Stimulated activated CD4-positive, alpha-beta T cell treated with anti-CD3 and anti-CD28 coated beads, Interleukin-12 subunit alpha, Interleukin-12 subunit beta, amount 100 ng/mL, for 4 hours (primary cell): ENCODE measurements at regions not wholly inside any gene's neighbourhood (a gene's known extent, or its start where the extent isn't known, plus 50 kb on each side); places are given as distances from the start of the nearest gene placed in this dataset.

ENCODE experiments used
- DNase-seq: peaks from one replicate; pipeline ENCODE4 v3.0.0-alpha.2; 2020

DNA sequence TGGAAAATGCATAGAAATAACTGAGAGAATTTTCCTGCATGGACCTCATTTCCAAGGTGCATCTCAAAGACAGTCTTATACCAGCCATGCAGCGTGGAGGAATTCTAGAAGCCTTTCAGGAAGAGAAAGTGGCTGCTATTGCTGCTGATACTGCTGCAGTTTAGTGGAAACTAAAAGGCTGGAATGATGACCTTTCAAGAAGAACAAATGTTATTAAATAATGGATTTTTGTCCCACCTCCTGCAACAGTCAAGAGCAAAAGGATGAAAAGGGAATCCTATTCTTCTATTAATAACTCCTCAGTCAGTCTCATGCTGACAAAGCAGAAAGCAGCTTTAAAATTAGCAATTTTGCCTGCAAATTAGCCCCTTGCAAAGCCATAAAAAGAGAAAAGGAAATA is 68.2 kb upstream of the C1orf87 start:
- DNase-seq: no peak

DNA sequence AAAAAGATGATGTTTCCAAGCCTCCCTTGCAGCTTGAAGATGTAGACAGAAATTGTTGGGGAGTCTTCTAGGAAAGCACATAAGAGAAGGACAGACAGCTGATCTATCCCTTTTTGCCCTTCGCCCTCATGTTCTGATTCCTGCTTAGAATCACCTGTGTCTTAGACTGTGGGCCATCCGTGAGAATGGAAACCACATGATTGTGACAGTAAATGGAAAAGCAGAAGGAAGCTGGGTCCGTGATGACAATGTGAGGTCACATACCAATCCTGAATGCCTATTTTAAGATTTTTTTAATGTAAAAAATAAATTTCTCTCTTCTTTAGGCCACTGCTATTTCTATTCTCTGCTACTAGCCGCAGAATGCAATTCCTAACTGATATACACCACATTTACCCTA is 67.7 kb upstream of the C1orf87 start:
- no peak for DNase-seq

DNA sequence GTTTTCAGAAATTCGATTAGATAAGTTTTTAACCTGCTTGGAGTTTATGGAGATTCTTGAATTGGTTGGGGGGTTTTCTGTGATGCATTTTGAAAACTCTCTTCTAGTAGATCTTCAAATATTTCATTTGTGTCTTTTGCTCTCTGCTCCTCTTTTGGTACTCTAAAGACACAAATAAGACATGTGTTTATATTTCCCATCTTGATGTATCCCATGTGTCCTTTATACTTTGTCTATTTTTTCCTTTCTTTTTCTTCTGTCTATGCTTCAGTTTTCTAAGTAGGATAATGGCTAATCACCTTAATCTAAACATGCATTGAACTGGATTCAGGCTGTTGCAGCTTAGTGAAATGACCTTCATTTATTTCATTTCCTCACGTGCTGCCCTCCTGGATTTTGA is 63.8 kb upstream of the C1orf87 start:
- DNase-seq: no peak

DNA sequence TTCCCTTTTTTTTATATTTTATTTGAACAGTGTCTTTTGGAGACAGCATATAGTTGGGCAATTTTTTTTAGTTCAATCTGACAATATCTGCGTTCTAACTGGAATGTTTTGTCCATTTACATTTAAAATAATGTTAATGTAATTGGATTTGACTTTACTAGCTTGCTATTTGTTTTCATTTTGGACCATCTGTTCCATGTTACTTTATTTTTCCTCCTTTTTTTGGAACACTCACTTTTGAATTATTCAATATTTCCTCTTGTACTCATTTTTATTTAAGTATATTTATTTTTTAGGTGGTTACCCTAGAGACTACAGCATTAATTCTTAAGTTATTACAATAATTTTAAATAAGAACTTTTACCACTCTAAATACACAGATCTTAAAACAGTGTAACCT is 62.8 kb upstream of the C1orf87 start:
- DNase-seq: no peak

DNA sequence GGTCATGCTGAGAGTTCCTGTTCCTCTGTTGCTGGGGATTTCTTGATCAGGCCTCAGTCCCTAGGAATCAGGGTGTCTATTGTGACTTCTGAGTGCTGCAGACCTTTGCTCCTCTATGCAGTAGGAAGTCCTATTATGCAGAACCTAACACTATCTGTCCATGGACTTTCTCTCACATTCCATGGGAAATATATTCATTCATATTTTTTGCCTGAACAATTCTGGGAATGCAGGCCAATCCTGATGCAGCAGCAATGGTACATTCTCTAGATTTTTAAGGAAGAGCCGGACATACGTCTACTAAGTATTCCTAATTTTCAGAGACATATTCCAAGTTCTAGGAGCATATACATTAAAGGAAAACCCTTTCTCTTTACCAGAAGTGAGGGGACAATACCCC is 61.1 kb upstream of the C1orf87 start:
- DNase-seq: no peak

DNA sequence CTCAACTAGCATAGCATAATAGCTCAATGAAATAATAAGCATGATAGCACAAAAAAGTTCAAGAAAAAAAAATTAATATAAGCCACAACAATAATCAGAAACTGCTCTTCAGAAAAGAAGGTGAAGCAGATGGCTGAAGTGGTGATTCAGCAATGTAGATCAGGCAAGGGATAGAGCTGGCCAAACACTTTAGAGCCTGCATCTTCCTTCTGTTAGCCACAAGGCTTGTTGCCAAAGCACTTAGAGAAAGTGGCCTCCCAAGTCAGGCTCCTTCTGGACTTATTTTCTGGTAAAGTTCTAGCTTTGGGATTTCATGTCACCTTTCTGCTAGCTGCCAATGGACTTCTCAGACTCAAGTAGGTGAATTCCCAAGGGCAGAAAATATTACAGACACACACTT is 60.3 kb upstream of the C1orf87 start:
- no peak for DNase-seq

DNA sequence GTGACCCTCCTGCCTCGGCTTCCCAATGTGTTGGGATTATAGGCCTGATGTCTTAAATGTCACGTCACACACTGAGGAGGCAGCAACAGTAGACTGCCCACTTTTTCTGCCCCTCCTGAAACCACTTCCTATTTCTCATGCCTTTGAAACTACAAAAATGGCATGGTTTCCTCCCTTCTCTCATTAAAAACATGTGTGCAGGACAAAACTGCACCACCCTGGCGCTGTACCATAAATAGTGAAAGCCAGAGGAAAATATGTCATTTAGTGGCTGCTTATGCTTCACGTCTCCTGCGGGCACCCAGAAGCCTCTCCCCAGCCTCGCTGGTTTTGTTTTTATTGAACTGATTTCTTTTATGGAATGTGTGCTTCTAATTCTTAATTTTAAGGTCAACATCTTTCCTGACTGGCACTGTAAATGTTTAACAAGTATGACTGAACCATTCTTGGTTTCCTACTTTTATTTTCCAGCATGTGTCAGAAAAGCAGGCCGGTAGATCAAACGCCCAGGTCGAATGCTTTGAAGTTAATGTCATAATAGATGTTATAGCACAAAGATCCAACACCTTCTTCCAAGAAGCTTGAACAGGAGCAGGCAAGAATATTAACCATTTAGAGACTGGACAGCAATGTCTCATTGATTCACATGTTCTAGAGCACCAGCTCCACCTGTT is 59.6 kb upstream of the C1orf87 start:
- no peak for DNase-seq

DNA sequence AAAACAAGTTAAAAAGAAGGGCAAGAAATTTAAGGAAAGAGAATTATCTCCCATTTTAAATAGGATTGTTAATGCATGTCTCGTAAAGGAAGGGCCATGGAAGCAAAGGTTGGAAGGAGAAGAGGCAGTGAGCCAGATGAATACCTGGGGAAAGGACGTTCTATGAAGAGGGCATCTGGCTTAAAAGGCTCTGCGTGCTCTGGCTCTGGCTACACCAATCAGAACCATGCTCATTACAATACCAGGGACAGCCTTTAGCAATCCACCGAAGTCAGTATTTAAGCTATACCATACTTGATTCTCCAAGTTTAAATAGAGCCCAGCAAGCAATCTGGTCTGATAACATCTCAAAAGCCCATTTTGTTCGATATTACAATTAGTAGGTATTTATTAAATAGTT is 58.5 kb upstream of the C1orf87 start:
- no peak for DNase-seq

DNA sequence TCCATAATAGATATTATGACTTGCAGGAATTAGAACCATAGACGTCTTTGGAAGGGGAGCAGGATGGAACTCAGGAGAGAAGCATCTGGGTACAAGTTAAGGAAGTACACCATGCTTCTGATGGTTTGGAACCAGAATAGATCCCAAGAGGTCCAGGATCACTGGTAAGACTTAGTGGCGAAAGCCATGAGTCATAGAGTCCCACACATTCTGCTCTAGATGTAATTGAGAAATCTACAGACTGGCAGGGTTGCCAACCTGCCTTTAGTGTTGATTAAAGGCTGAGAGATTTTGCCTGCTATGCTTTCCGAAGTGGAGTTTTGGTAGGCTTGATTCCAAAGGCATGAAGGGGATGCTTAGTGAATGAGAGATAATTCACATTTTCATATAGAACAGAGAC is 57.1 kb upstream of the C1orf87 start:
- no peak for DNase-seq

DNA sequence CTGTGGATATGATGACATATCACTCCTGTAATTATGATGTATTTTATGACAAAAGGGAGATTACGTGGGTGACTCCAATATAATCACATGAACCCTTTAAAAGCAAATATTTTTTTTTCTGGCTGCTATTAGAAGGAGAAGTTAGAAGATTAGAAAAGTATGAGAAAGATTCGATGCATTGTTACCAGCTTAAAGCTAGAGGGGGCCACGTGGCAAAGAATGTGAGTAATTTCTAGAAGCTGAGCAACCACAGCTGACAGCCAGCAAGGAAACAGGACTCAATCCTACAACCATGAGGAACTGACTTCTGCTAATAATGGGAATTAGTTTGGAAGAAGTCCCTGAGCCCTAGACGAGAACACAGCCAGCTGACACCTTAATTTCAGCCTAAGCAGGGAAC is 56.3 kb upstream of the C1orf87 start:
- DNase-seq: no peak

DNA sequence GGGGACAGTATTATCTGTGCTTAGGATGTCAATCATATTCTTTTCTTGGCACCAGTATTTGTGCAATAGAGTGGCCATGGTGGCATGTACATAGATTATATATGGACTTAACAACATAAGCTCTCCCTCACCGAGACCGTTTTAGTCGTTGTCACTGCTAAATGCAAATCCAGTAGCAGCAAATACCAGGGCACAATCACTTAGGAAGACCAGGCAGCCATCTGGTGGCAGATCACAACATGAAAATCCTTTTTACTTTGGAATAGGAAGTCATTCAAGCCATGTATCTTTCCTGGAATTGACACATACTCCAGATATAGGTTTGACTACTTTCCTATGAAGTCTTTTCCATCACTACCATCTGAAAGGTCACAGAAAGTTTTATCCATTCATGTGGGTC is 53.2 kb upstream of the C1orf87 start:
- DNase-seq: no peak
